Stimulated activated CD4-positive, alpha-beta T cell treated with anti-CD3 and anti-CD28 coated beads, TNF-alpha, amount 100 ng/mL, for 4 hours (primary cell): ENCODE measurements at regions not wholly inside any gene's neighbourhood (a gene's known extent, or its start where the extent isn't known, plus 50 kb on each side); places are given as distances from the start of the nearest gene placed in this dataset.

ENCODE experiments used
- DNase-seq, 3 experiments: peaks; one replicate each; pipeline ENCODE4 v3.0.0-alpha.2; 2020; ENCODE audit warnings: low read depth in 3 of 3

DNA sequence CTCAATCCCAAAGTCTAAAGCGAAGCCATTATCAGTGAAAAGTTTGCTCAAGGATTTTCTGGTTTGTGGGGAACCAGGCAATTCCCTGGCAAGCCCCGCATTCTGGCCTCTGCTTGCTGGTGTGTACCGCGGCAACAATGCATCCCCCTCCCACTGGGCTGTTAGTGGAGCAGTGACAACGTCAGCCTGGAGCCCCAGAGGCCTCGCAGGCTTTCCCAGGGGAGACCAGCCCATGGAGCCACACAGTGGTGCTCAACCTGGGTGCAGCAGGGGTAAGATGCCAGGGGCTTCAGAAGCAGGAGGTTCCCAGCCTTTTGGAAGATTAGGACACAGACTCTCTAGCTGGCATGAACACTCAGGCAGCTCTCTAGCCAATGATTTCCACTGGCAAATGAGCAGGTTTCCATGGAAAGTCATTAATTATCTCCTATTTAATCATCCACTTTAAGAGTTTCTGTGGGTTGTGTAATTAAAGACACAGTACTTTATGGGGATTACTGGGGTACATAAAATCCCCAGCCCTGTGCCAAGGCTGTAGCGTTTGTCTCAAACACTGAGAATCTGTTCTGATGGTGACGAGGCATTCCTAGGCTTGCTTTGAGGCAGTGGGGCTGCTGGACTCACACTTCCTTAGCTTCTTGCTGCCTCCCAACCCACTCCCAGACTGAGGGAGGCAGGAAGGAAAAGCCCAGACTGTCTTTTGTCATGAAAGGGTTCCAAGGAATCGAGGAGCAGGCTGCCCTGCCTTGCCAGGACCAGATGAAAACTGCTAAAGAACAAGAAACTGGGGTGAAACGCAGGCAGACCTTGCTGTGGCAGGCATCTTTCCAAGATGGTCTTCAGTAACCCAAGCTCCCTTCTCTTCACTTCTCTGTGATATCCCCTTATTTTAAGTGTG lies 411.9 kb upstream of the SHH start:
- no peak for DNase-seq

DNA sequence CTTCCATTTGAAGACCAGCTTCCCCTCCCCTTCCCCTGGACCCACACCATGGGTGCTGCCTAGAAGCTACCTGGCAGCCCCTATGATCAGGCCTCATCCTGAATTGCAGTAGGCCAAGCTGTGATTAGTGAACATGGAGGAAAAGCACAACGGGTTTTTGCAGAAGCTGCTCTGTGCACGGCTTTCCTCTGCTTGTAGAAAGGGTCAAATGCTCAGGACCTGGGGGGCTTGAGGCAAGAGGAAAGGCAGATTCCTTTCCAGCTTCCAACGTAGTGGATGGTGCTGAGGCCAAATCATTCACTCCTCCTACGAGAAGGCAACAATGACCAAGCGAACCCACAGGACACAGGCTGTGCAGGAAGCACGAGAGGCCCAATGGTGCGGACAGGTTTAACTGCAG lies 410.3 kb upstream of the SHH start:
- no peak for DNase-seq

DNA sequence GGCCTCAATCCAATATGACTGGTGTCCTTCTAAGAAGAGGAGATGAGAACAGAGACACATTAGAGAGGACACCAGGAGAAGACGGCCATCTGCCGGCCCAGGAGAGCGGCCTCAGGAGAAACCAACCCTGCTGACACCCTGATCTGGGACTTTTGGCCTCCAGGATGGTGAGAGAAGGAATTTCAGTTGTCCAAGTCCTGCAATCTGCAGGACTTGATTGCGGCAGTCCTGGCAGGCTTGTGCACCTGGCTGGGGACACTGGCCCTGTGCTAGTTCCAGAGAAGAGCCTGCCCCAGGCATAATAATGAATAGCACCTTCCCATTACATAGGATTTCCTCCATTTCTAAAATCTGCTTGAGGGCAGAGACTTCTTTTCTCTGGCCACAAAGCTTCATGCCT lies 409.9 kb upstream of the SHH start:
- DNase-seq = no peak

DNA sequence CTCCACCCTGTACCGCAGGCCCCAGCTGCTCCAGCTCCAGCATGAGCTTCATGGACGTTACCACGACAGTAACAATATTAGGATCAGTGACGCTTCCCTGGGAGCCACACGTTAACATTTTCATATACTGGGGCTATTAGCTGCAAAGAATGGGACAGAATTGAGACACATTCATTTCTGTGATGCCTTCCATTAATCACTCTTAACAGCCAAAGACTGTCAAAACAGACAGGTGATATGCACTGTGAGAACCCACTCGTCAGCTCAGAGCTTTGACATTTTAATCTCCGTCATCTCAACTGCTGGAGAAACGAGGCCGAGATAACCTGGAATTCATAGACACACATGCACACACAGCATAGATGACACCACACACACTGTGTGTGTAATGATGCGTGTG lies 408.4 kb upstream of the SHH start:
- DNase-seq = no peak

DNA sequence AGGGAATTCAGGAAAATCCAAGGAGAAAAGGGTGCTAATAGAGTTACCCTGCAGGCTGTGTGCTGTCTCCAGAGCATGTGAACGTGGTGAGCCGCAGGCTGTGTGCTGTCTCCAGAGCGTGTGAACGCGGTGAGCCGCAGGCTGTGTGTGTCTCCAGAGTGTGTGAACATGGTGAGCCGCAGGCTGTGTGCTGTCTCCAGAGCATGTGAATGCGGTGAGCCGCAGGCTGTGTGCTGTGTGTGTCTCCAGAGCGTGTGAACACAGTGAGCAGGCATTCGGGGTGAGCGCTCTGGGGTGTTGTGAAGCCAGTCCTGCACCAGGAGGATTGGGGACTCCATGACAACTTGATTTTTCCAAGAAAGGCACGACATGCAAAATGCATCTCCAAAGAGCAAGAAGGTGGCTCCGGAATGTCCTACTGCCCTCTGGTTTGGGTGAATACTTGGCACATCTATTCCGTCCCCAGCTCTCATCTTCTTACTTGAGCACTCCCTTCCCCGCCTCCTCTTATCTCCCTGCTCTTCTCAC lies 407.9 kb upstream of the SHH start:
- DNase-seq = no peak

DNA sequence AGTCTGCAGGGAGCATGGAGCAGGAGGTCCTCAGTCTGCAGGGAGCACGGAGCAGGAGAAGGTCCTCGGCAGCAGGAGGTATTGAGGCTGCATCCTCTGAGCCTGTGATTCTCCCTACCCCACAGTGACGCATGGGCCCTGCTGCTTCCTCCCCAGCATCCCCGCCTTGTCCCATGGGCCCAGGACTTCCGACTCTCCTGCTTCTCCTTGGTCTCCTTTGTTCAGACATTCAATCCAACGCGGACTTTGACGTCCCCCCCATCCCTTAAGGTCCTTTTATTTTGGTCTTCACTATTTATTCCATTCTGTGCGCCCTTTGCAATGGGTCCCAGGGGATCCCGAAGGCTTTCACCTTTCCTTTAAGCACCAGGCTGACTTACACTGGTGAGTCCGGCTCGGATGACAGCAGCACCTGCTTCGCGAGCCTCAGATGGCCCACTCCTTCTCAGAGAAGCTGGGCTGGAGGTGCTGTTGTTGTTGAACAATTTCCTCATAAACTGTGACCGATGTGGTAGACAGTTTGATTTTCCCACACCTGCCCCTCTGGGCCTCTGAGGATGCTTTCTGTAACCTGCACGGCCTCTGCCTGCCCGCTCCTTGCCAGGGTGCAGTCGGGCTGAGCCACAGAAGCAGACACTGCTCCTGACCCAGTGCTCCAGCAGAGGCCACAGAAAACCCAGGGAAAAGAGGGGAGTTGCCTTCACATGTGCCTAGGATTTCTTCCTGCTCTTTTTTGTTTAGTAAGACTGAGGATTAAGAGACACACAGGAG lies 407.2 kb upstream of the SHH start:
- DNase-seq = no peak

DNA sequence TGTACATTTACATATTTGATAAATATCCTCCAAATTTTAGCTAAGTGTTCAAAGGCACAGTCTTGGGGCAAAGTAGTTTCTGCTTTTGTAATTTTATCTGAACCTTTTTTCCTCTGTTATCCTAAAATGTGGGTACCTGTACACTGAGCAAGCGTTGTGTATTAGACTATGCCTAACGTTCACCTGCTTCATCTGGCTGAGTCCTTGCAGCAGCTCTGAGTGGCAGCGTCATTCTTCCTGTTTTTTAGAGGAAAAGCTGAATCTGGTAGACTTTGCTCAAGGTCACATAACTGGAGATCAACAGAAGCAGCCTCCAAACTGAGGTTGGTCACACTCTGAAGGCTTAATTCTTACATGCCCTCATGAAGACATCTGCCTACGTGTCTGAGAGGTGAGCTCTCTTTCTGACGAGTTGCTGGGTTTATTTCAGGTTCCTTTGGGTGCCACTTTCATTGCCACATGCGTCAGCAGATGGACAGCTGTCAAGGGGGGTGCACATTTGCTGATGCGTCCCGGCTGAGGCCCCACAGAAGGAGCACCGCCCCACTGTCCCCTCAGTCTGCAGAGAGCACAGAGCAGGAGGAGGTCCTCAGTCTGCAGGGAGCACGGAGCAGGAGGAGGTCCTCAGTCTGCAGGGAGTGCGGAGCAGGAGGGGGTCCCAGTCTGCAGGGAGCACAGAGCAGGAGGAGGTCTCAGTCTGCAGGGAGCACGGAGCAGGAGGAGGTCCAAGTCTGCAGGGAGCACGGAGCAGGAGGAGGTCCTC lies 406.5 kb upstream of the SHH start:
- no peak for DNase-seq

DNA sequence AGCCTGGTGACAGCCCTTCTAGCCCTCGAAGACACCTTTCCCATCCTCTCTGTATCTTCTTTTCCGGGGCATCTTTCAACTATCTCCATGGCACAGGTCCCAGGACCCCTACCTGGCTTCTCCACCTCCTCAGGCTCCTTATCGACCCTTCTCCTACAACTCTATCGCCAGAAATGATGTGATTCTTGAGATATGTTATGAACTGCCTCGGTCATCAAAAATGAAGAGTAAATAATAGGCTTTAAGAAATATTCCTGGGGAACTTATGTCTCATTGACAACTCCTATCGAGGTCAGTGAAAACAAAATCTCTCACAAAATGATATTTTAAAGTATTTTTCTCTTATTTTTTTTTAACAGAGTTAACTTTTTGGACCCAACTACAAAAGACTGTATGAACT lies 405.5 kb upstream of the SHH start:
- no peak for DNase-seq

DNA sequence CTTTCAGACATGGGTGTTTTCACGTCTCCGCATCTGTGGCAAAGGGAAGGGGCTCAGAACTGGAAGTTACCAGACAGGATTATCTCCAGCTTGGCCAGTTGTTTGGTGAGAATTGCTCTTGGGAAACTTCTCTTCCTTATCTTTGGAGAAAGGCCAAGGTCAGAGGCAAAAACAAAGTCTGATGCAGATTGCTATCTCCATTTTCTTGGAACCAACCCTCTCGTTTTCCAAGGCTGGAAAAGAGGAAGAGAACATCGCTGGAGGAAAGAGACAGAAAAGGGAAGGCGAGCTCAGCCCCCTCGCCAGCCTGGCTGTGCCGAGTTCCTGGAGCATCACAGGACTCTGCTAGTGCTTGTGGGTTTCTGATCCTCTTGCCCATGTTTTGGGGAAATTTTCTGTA lies 396.8 kb upstream of the SHH start:
- DNase-seq = no peak

DNA sequence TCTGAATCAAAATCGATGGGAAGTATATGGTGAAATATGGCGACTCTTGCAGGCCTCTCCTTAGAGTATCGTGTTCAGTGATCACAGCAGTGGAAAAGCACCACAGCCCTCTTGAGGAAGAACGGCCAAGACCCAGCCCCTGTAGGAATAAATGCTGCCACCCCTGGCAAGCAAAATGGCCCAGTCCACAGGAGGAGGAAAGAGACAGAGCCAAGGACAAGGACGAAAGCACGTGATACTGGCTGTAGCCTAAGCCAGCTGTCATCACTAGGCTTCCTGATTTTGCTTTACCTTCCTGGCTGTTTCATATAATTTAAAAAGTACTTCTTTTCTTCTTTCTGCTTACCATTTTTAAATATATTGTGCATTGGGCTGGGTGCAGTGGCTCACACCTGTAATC lies 395.0 kb upstream of the SHH start:
- DNase-seq = no peak

DNA sequence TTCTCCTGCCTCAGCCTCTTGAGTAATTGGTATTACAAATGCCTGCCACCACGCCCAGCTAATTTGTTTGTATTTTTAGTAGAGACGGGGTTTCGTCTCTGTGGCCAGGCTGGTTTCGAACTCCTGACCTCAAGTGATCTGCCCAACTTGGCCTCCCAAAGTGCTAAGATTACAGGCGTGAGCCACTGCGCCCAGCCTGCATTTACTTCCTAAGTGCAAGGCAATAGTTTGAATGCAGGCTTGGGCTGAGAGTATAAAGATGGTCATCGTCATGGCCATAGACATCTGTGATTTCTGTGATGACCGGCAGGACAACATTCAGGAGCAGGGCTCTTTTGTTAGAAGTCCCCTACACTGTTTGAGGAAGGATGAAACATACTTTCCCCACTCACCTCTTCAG lies 393.9 kb upstream of the SHH start:
- DNase-seq = no peak

DNA sequence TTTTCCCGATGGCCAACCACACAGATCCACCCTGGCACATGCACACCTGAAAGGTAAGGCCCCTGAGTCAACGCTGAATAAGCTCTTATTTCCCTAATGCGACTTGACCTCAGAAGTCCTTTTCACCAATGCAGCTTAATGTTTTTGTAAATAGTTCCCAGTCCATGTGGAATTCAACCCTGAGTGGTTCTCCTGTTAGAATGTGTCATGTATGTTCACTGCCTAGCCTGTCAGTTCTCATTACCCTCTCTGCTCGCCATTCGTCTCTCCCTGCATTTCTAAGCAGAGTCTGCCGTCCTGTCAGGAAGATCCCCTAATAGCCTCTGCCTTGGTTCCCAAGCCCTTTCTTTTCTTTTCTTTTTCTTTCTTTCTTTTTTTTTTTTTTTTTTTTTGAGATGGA lies 392.6 kb upstream of the SHH start:
- DNase-seq = no peak

DNA sequence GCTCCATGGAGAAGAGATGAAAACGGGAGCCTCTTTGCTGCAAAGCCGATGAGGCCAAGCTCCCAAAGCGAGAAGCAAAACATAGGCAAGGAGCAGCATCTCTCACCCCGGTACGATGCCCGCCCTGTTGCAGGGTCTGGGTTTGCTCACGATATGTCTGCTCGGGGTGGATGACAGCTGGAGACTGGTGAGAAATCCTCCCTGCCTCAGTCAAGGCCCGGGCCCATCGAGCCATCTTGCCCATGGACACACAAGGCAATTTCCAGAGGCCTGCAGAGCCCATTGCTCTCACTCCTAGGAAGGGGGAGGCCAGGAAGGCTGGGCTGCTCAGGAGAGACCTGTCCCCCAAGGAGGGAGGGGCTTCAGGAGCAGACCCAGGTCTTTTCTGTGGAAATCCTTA lies 391.7 kb upstream of the SHH start:
- no peak for DNase-seq

DNA sequence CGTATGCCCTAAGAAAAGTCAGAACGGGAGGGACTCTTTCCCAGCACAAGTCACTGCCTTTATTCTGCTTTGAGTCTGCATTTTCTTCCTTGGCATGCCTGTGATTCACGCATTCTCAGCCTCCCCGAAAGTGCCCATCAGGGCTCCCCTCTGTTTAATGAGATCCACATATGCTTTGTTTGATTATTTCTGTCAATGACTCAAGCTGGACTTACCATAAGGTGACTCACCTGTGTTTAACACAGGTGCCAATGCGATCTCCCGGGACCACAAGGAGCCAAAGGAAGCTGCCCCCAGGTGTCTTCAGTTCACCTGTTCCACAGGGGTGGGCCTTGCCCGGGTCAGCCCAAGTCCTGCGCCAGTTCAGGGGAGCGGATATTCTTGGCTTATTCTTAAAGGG lies 386.0 kb upstream of the SHH start:
- DNase-seq = no peak

DNA sequence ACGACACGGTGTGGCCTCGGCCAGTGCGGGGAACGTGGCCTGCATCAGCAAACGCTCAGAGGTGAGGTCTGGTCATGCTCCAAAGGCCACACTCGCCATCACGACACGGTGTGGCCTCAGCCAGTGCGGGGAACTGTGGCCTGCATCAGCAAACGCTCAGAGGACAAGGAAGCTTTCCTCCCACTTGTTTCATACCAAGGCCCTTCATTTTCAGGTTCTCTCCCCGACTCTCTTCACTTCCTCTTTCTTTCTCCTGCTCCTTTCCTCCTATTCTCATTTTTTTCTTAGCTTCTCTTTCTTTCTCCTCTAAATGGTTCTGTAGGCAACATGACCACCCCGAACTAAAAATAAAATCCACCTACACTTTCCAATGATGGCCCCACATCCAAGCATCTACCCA lies 384.4 kb upstream of the SHH start:
- DNase-seq = no peak

DNA sequence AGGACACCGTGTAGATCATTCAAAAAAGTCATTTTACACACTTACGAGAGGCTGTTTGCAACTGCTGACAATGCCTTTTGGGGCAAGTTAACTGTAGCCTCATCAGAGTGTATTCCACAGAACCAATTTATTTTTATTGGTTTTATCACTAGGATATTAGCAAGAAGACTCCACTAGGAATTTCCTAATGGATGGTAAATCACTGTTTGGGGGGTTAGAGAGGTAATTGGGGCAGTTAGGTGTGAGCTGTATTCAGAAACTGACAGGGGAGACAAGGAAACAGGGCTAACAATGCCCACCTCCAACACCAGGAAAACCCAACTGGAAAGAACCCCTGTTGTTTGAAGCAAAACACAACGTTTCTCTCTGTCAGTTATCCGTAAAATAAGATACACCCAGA lies 383.0 kb upstream of the SHH start:
- DNase-seq = no peak

DNA sequence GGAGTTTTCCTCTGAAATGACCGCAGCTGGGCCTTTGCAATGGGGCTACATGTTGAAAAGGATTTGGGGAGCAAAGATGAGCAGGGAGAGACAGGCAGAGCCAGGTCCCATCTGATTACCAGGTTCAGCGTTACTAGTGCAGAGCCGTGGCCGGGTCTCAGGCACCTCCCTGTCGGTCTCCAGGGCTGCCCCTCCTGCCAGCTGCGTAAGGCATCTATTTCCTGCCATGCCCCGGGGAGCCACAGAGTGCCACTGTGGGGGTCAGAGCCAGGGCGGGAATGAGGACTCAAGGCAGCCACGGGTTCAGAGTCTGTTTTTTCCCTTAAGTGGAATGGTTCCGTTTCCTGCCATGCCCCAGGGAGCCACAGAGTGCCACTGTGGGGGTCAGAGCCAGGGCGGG lies 382.6 kb upstream of the SHH start:
- no peak for DNase-seq

DNA sequence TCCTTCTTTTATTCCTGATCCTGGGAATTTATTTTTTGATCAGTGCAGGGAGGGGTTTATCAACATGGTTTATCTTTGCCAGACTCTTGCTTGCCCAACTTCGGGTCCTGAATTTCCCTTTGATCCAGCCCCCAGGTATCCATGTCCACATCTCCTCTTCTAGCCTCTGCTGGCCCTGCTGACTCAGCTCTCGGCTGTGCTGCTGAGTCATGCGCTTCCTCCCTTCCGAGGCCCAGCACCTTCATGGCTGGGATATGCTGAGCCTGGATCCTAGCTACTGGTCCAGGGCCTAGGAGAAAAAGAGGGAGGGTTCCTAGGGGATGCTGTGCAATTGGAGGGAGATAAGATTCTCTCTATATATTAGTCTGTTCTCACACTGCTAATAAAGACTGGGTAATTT lies 380.7 kb upstream of the SHH start:
- no peak for DNase-seq

DNA sequence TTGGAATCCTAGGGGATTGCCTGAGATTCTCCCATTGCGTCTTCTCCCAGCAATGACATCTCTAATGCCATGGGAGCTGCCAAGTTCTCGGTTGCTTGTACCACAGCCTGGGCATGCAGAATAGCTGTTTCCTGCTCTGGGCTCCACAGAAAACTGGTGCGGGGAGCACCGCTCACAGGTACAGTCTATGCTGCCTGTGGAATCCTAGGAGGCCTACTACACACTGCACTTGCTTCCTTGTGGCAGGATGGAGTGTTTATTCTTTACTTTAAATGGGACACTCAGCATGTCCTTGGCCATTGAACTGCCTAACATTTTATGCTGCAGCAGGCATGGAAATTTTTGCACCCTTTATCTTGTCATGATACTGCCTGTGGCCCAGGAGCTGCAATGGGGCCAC lies 378.8 kb upstream of the SHH start:
- DNase-seq = no peak

DNA sequence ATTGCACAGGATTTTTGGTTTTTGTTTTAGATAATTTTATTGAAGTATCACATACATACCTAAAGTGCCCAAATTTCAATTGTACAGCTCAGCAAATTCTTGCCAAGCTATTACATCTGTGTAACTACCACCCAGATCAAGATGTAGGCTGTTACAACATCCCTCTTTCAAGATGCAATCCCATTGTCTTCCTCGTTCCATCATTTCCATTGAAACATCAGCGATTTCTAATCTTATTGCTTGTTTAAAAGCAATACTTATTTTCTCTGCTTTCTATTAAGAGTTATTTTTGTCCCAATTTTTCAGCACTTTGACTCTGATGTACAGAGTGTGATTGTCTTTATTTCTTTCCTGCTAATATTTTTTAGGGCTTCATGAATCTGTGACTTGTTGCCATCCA lies 372.8 kb upstream of the SHH start:
- DNase-seq = no peak

DNA sequence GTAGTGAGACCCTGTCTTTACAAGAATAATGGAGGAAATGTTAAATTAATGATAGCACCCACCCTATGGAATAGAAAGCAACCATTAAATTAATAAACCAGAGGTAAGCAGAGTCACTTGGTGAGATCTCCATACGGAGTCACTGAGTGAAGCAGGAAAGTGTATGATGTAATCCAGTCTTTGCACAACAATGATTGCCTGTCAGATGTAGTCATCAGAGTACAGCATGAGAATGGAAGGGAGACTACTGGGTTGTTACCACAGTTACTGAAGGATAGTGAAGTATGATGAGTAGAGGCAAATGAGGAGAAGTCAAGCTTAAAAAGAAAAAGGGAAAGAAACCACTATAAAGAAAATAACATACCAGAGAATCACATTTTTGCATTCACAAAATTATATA lies 371.9 kb upstream of the SHH start:
- no peak for DNase-seq

DNA sequence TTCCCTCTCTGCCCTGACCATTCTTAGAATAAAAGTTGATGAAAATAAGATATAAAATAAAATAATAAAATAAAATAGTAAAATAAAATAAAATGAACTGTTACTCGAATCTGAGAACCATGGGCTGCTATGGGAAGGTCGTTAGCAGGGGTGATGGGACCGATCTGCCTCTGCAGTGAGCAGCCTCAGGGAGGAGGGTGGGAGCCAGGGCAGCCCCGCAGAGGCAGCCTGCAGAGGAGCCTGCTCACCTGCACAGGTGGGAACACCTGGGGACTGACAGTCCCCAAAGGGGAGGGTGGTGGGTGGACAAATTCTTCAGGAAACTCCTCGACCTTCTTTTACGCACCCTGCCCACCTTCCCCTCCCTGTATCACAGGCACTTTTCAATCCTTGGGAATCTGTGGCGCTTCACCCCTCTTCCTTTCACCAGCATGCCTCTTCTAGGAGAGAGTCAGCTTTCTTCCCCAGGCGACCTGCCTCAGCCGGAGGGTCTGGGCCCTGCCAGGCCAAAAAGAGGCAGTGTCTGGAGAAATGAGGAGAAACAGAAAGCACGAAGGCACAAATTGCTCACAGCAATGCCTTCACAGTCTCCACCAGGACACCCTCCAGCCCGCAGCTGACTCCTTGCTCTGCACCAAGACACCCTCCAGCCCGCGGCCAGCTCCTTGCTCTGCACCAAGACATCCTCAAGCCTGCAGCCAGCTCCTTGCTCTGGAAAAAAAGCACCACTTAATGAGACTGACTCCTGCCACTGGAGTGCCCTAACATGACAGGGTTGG lies 368.4 kb upstream of the SHH start:
- no peak for DNase-seq
